ENCODE measurements at regions not wholly inside any gene's neighbourhood (a gene's known extent, or its start where the extent isn't known, plus 50 kb on each side); places are given as distances from the start of the nearest gene placed in this dataset.

DNA sequence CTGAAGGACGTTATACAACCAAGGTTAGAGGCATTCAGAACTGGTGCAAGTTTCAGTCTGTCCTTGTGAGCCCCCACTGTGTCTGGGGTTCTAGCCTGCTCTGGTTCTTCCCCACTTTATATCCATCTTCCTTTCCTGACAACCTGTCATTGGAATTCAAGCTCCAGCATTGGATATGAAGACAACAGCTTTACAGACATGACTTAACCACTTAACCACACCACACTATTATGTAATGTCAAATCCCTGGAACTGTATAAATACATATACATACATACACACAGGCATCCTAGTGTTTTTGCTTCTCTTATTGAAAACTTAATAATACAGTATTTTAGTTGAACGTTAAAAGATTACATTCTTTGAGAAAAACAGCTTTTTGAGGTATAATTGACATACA is 217.9 kb upstream of the SGK1 start:
- TF ChIP-seq, protein P1, sequence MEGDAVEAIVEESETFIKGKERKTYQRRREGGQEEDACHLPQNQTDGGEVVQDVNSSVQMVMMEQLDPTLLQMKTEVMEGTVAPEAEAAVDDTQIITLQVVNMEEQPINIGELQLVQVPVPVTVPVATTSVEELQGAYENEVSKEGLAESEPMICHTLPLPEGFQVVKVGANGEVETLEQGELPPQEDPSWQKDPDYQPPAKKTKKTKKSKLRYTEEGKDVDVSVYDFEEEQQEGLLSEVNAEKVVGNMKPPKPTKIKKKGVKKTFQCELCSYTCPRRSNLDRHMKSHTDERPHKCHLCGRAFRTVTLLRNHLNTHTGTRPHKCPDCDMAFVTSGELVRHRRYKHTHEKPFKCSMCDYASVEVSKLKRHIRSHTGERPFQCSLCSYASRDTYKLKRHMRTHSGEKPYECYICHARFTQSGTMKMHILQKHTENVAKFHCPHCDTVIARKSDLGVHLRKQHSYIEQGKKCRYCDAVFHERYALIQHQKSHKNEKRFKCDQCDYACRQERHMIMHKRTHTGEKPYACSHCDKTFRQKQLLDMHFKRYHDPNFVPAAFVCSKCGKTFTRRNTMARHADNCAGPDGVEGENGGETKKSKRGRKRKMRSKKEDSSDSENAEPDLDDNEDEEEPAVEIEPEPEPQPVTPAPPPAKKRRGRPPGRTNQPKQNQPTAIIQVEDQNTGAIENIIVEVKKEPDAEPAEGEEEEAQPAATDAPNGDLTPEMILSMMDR (conservative IDR thresholded peaks at IDR 0.05) = no peak
- no peak for TF ChIP-seq EZH2 (IDR thresholded peaks at IDR 0.05; ENCODE audit: low read depth)
